GM12864 (cell line): ENCODE measurements at regions not wholly inside any gene's neighbourhood (a gene's known extent, or its start where the extent isn't known, plus 50 kb on each side); places are given as distances from the start of the nearest gene placed in this dataset.
A peak's percentile ranks its signal among the peaks of the same experiment; 100 is the strongest.
"Not testable (repeated sequence)": the region's sequence is repeated elsewhere in the genome, so short reads cannot be mapped to it uniquely, and the experiment has no call there.

Experiments
- DNase-seq: peaks from one replicate; pipeline ENCODE4 v3.0.0-alpha.2; 2011; ENCODE audit warnings: low read depth
- H3K4me3 ChIP-seq: 2 replicates; pipeline ENCODE4 v1.5.1; 2011; ENCODE audit warnings: mild to moderate bottlenecking, low read depth, low read length, control low read depth
- CTCF ChIP-seq: IDR thresholded peaks from 2 replicates; pipeline ENCODE4 v1.5.1; 2011; ENCODE audit warnings: low read depth, mild to moderate bottlenecking, moderate library complexity, low read length, control low read depth, inconsistent platforms; ENCODE audit errors: missing control alignments

GRCh38 chr19:34871911-34872310, 54.8 kb upstream of the ZNF30 start:
- DNase-seq, H3K4me3 ChIP-seq: not testable (repeated sequence)

GRCh38 chr19:34867631-34868030, 59.1 kb upstream of the ZNF30 start:
- no peak for TF ChIP-seq CTCF
- H3K4me3 ChIP-seq = no peak overlapping the region
- DNase-seq = no peak

GRCh38 chr19:34865225-34865624, 61.5 kb upstream of the ZNF30 start:
- H3K4me3 ChIP-seq, DNase-seq: not testable (repeated sequence)

- H3K4me3 ChIP-seq = peak overlapping the region; percentile 51
- DNase-seq = not testable (repeated sequence)
These were observed 66.6 kb upstream of the ZNF30 start for GRCh38 chr19:34859823-34860736.

GRCh38 chr19:34859325-34859724, 67.4 kb upstream of the ZNF30 start:
- not testable (repeated sequence) for H3K4me3 ChIP-seq, DNase-seq

GRCh38 chr19:34856052-34856451, 70.7 kb upstream of the ZNF30 start:
- DNase-seq = no peak
- no peak for TF ChIP-seq CTCF
- no peak overlapping the region for H3K4me3 ChIP-seq

GRCh38 chr19:34853369-34853768, 73.3 kb upstream of the ZNF30 start:
- DNase-seq = no peak
- no peak for TF ChIP-seq CTCF
- no peak overlapping the region for H3K4me3 ChIP-seq

GRCh38 chr19:34852669-34853068, 74.0 kb upstream of the ZNF30 start:
- no peak for TF ChIP-seq CTCF

GRCh38 chr19:34851277-34851804, 75.4 kb upstream of the ZNF30 start:
- DNase-seq = no peak
- H3K4me3 ChIP-seq = no peak overlapping the region
- no peak for TF ChIP-seq CTCF

More at GRCh38 chr19:34852669-34853068, 74.0 kb upstream of the ZNF30 start:
- H3K4me3 ChIP-seq = no peak overlapping the region
- no peak for DNase-seq
